Nucleus accumbens (tissue), 56 donors: ENCODE measurements at regions not wholly inside any gene's neighbourhood (a gene's known extent, or its start where the extent isn't known, plus 50 kb on each side); places are given as distances from the start of the nearest gene placed in this dataset.
A peak's percentile ranks its signal among the peaks of the same experiment; 100 is the strongest.

Source experiments
- DNase-seq, 56 donors: peaks; one replicate each; lab custom pipeline; 2025; lab: John Stamatoyannopoulos, UW

GRCh38 chr6:144639654-144640053 is 354.5 kb downstream of the UTRN start:
- no peak for DNase-seq

DNA sequence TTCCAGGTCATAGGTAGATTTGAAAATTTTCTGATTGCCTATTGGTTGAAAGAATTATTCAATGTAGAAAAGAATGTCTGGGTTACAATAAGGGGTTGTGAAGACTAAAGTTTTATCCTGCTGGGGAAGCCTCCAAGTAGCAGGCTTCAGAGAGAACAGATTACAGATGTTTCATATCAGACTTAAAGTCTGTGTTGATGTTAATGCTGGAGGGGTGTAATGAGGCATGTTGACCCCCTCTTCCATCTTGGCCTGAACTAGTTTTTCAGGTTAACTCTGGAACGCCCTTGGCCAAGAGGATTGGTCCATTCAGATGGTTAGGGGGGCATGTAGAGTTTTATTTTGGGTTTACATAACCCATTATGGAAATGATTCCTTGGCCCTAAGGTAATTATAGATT is 356.2 kb downstream of the UTRN start:
- no peak for DNase-seq

GRCh38 chr6:144644776-144645175 is 359.6 kb downstream of the UTRN start:
- no peak for DNase-seq

- no peak for DNase-seq
Observed at GRCh38 chr6:144646093-144647056, 361.2 kb downstream of the UTRN start.

GRCh38 chr6:144647406-144647964 is 362.4 kb downstream of the UTRN start:
- no peak for DNase-seq

DNA sequence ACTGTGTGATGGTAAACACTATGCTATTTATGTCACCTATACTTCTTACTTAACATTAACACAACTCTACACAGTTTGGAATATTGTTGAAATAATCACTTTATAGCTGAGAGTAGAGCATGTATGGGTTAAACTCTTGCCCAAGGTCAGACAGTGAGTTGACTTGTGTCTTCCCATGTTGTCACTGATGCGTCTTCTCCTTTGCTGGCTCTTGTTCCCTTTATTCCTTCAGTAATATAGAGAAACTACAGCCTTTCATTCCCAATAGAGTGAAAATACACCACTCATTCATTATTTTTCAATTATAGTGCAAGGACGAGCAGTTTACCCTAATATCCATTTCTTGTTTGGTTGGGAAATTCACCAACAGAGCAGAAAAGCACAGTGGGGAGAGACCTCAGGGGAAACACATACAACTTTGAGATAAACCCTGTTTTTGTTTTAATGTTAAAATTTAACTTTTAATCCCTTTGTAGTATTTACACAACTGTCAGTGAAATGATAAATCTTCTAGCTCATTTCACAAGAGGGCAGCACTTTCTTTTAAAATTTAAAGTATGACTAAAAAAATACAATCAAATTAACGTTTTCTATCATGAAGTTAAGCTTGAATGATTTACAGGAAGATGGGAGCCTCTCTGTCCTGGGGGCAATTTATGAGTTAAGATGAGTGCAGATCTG is 363.0 kb downstream of the UTRN start:
- no peak for DNase-seq

- DNase-seq, result no peak
Observed at GRCh38 chr6:144649085-144649484, 363.9 kb downstream of the UTRN start.

DNA sequence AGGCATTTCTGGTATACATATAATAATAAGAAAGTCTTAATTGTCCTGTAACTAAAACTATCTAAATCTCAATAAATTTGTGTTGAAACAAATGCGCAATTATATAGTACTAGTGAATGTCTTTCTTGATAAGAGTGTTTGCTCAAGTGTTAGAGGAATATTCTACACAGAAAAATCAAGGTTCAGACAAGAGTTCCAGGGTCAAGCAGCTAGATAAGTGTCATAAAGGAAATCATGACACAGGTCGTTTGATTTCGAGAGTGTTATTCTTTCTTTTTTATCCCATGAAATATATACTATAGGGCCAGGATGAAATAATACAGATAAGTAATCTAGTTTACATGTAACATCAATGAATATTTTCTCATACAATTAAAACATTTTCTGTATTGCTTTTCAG is 366.1 kb downstream of the UTRN start:
- DNase-seq, result no peak

DNA sequence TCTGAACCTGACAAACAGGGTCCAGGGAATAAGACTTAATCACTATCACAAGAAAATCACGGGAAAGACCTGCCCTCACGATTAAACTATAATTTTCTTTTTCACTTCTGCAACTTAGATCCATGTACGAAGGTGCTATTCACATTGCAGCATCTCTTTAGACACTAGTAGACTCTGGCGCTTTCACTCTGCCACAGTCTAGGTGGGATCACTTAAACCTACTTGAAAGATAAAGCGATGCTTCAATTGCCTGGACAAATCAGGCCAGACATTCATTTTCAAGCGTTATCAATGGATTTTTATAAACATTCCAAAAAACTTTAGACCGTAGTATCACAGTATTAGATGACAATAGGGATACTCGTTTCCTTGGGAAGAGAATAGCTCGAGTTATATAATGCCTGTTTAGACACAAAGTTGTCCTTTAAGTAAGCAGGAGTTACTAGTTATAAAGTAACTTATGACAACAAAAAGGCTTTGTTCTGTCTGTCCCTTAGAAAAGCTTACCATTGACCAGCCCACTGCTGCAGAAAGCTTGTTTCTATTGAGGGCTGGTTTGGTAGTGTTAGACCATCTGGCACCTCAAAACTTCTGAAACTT is 367.3 kb downstream of the UTRN start:
- DNase-seq, result no peak

DNA sequence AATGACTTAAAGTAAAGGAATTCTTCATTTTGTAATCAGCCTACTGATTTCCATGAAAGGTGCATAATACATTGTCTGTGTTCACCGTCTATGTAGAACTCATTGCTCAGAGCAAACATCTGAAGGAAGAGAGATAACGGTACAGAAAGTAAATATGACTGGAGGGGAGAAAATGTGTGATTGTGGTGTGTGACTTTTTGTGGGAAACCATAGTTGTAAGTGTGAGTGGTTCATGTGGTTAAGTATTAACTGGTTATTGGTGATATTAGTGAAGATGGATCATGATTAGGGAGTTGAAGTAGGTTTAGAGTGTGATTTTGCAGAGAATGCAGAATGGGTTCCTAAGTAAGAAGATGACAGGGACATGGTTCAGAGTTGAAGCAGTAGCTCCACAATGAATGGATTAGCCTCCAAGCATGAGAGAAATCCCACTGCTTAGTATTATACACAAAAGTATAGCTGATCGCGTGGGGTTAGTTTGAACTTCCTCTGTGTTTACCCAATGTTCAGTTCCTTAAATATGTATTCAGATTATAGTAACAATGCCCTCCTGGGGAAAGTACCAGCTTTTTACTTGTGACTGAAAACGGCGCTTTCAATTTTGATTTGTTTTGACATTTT is 368.9 kb downstream of the UTRN start:
- no peak for DNase-seq

GRCh38 chr6:144654506-144654905 is 369.4 kb downstream of the UTRN start:
- DNase-seq, result no peak

GRCh38 chr6:144655376-144655775 is 370.2 kb downstream of the UTRN start:
- DNase-seq, result no peak

DNA sequence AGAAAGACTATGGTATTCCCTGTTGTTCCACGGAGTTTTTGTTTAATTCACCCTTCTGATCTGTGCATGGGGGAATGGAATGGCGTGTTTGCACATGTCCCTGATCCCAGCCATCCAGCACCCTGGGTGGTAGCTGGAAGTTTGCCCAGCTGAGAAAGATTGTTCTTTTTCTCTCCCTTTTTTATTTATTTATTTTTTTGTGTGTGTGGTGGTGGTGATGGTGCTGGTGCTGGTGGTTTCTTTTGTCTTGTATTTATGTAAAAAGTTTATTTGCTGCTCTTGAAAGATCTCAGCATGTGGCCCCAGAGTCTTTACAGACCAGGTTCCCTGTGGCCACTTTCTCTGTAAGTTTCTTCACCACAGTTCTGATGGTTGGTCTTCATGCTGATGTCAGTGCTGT is 372.6 kb downstream of the UTRN start:
- DNase-seq, result no peak

DNA sequence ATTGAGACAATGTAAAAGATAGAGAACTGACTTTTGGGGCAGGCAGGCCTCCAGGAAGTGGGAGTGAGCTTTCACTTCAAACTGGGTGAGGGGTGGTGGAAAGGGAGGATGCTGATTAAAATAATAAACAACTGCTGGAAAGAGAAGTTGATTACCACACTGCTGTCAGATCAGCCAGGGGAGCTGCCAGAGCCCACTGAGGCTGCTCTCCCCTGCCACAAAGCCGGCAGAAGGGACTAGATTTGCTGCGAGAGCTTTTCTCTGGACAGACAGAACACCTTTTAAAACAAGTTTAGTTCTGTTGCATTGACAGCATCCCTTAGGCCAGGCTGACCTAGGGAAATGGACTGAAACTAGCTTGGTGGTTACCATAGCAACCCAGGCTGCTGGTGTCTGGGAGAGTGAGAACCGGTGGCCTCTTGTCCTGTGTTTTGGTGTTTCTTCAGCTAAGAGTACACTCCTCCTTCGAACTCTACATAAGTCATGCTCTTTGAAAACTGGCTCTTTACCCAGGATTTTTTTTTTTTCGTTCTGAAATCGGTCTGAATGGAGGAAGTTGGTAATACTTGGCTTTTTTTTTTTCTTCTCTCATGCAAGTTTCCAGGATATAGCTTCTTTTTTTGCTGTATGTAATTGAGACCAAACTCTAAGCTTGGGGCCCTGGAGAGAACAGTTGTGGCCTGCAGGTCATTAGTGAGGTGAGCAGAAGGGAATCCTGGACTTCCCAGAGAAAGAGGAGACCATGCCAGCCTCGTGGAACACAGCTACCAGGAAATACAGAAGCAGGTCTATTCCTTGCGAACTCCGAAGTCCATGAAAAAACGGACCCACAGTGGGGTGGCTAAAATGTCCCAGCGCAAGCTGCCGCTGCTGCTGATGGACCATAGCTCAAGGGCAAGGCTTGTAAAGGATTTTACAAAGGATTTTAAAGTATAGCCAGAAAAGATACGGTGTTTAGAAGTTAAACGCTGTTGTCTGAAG is 374.4 kb downstream of the UTRN start:
- peak in 3 of 56 donors; percentile 4 to 9 (median 6) for DNase-seq

DNA sequence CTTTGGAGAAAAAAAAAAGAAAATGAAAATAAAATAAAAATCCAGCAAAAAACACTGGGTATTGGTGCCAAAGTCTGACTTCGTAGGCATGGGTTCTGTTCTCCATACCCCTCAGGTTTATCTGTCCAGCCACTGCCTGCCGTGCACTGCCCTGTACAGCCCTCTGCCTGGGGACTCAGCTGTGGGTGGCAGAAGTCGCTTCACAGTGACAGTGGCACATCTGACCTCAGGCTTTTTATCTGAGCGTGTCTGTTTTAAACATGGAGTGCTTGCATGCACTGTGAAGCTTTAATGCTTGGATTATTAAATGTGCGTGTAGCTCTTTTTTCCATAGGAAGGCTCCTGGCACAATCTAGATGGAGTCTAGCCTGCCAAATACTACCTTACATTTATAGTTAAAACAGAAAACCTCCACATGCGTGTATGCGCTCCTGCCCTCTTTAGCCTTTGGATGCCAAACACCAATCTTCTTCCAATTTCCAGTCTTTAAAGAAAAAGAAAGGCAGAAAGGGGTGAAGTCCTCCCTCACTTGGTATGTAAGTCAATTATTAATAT is 375.5 kb downstream of the UTRN start:
- peak in 1 of 56 donors; percentile 0 for DNase-seq

- DNase-seq, result no peak
Observed at GRCh38 chr6:144661116-144661806, 376.1 kb downstream of the UTRN start.

- DNase-seq, result no peak
Observed at GRCh38 chr6:144662812-144663365, 377.8 kb downstream of the UTRN start.

- DNase-seq, result no peak
Observed at GRCh38 chr6:144664281-144664680, 379.1 kb downstream of the UTRN start.
